GM12878 (cell line): ENCODE measurements at regions not wholly inside any gene's neighbourhood (a gene's known extent, or its start where the extent isn't known, plus 50 kb on each side); places are given as distances from the start of the nearest gene placed in this dataset.

Experiments used
- ATAC-seq: fragments of 200-7000 bp; cut with Tn5 transposase; 3 replicates; pipeline ENCODE4 v1.9.1; 2020; ENCODE audit warnings: mild to moderate bottlenecking, moderate library complexity
- BruUV-seq: library from RNA; stranded (reverse); fragments of 400-500 nt; replicated peaks from 2 replicates; lab custom pipeline; 2021; lab: Mats Ljungman, UMichigan
- CTCF ChIA-PET: fragments of 300-600 bp; sonication (Branson Sonifier 250); formaldehyde crosslinking; extraction: SDS; loops from one replicate; lab custom pipeline; 2021; ENCODE audit warnings: inconsistent platforms; lab: Yijun Ruan, JAX
- POLR2A ChIA-PET: fragments of 350-600 bp; formaldehyde crosslinking; extraction: SDS; loops from one replicate; lab custom pipeline; 2021; ENCODE audit warnings: inconsistent platforms; lab: Charles Lee
- RAD21 ChIA-PET: fragments of 300-600 bp; sonication (Branson Sonifier 250); formaldehyde crosslinking; loops from one replicate; lab custom pipeline; 2023; ENCODE audit warnings: antibody characterized with exemption; ENCODE audit not compliant: unreplicated experiment; lab: Charles Lee
- SMC1A ChIA-PET: fragments of 300-600 bp; sonication (Branson Sonifier 250); formaldehyde crosslinking; loops from one replicate; lab custom pipeline; 2023; ENCODE audit not compliant: unreplicated experiment, uncharacterized antibody; lab: Charles Lee
- DNase-seq: peaks from one replicate; pipeline ENCODE4 v3.0.0-alpha.2; 2011; ENCODE audit warnings: low read depth, low spot score
- FAIRE-seq: peaks from 3 replicates; lab custom pipeline; 2011; peaks lifted over from hg19 to GRCh38; lab: Jason Lieb, UNC
- H2AFZ ChIP-seq: 2 replicates; pipeline ENCODE4 v1.6.0; 2011; ENCODE audit warnings: low read depth, low read length, control low read depth; ENCODE audit not compliant: control insufficient read depth
- H3K27ac ChIP-seq: 2 replicates; pipeline ENCODE4 v1.5.1; 2011; ENCODE audit warnings: control low read depth; ENCODE audit not compliant: control insufficient read depth, insufficient read depth
- H3K27me3 ChIP-seq, 2 experiments: replicated peaks in 1 of 2; 2 replicates each; pipeline versions ENCODE4 v1.6.0 to v1.6.1; 2011; ENCODE audit warnings: low read length in 1 of 2; ENCODE audit not compliant: control insufficient read depth in 2 of 2, insufficient read depth in 2 of 2
- H3K36me3 ChIP-seq, 2 experiments: 2 replicates each; pipeline ENCODE4 v1.5.1; 2011; ENCODE audit warnings: low read length in 1 of 2; ENCODE audit not compliant: control insufficient read depth in 2 of 2, insufficient read depth in 2 of 2
- H3K4me1 ChIP-seq: 2 replicates; pipeline ENCODE4 v1.6.1; 2011; ENCODE audit warnings: mild to moderate bottlenecking, low read length, moderate library complexity, mixed read lengths; ENCODE audit not compliant: control insufficient read depth, insufficient read depth
- H3K4me2 ChIP-seq: 2 replicates; pipeline ENCODE4 v1.6.0; 2011; ENCODE audit warnings: control low read depth; ENCODE audit not compliant: control insufficient read depth, insufficient read depth
- H3K4me3 ChIP-seq: fragments of 200-600 bp; sonication (generic); 2 replicates; pipeline ENCODE4 v1.5.1; 2016
- H3K79me2 ChIP-seq: 2 replicates; pipeline ENCODE4 v1.6.0; 2011; ENCODE audit warnings: low read length; ENCODE audit not compliant: control insufficient read depth, insufficient read depth
- H3K9ac ChIP-seq: 2 replicates; pipeline ENCODE4 v1.8.0; 2011; ENCODE audit warnings: low read length, control low read depth, mixed read lengths; ENCODE audit not compliant: control insufficient read depth, insufficient read depth
- H3K9me3 ChIP-seq: replicated peaks from 3 replicates; pipeline ENCODE4 v1.5.1; 2011; ENCODE audit warnings: mild to moderate bottlenecking, low read length; ENCODE audit not compliant: control insufficient read depth, insufficient read depth
- H4K20me1 ChIP-seq: 2 replicates; pipeline ENCODE4 v1.6.0; 2011; ENCODE audit not compliant: control insufficient read depth, insufficient read depth
- BCLAF1 ChIP-seq: fragments of 450-650 bp; IDR thresholded peaks from 2 replicates; pipeline ENCODE4 v1.6.1; 2017; ENCODE audit warnings: antibody characterized with exemption, mild to moderate bottlenecking, moderate library complexity
- CUX1 ChIP-seq: IDR thresholded peaks from 2 replicates; pipeline ENCODE4 v1.6.1; 2012; ENCODE audit warnings: improper control_type of control experiment, low read depth, low read length; ENCODE audit not compliant: insufficient replicate concordance
- E2F4 ChIP-seq: IDR thresholded peaks from 2 replicates; pipeline ENCODE4 v1.6.1; 2012; ENCODE audit warnings: low read depth, low read length, improper control_type of control experiment
- ETV6 ChIP-seq, 2 experiments: fragments of 450-650 bp in 1 of 2; IDR thresholded peaks in 1 of 2; conservative IDR thresholded peaks in 1 of 2; 2 replicates each; pipeline ENCODE4 v1.6.1; 2014; ENCODE audit warnings: antibody characterized with exemption in 1 of 2, borderline replicate concordance in 1 of 2, low read depth in 1 of 2, mild to moderate bottlenecking in 1 of 2, moderate library complexity in 1 of 2
- IKZF1 ChIP-seq: fragments of 450-650 bp; conservative IDR thresholded peaks from 2 replicates; pipeline ENCODE4 v1.6.1; 2017; ENCODE audit warnings: antibody characterized with exemption, mild to moderate bottlenecking
- JUND ChIP-seq: IDR thresholded peaks from 2 replicates; pipeline ENCODE4 v1.6.1; 2012; ENCODE audit warnings: low read depth, mild to moderate bottlenecking, low read length, improper control_type of control experiment, moderate library complexity
- MEF2A ChIP-seq: IDR thresholded peaks from 2 replicates; pipeline ENCODE4 v1.6.1; 2011; ENCODE audit warnings: low read depth, mild to moderate bottlenecking, low read length, moderate library complexity; ENCODE audit not compliant: insufficient read depth
- MTA2 ChIP-seq: fragments of 450-650 bp; IDR thresholded peaks from 2 replicates; pipeline ENCODE4 v1.6.1; 2016; ENCODE audit warnings: low read depth, mild to moderate bottlenecking, moderate library complexity
- MXI1 ChIP-seq: fragments of 150-350 bp; IDR thresholded peaks from 2 replicates; pipeline ENCODE4 v1.6.1; 2011; ENCODE audit warnings: low read depth, mild to moderate bottlenecking, inconsistent platforms, low read length, improper control_type of control experiment
- WRNIP1 ChIP-seq: IDR thresholded peaks from 2 replicates; pipeline ENCODE4 v1.6.1; 2011; ENCODE audit warnings: low read depth, low read length, improper control_type of control experiment, borderline replicate concordance
- ZNF384 ChIP-seq: IDR thresholded peaks from 2 replicates; pipeline ENCODE4 v1.6.1; 2012; ENCODE audit warnings: low read depth, mild to moderate bottlenecking, low read length, improper control_type of control experiment, borderline replicate concordance
- WGBS: methylation state at CpG from one replicate; pipeline ENCODE4 v1.1.6; 2016; ENCODE audit warnings: low lambda C conversion rate; ENCODE audit not compliant: insufficient replicate concordance, insufficient coverage; ENCODE audit errors: missing lambda C conversion rate; 5-methylcytosine and 5-hydroxymethylcytosine counted together
- in situ Hi-C: fragments of 300-500 bp; cut with MboI; formaldehyde crosslinking; loops from 9 replicates; pipeline ENCODE4 v1.14.3; 2018; ENCODE audit warnings: mixed read lengths
- intact Hi-C: fragments of 100-400 bp; cut with micrococcal nuclease; formaldehyde crosslinking; loops from one replicate; pipeline ENCODE4 v1.14.2; 2022; ENCODE audit not compliant: unreplicated experiment

- Histone ChIP-seq H2AFZ (no peak overlapping the region), H3K4me2 (no peak overlapping the region), H3K9ac (no peak overlapping the region), H3K36me3 (no peaks in the 10 kb centered on the region), H3K27me3 (no peaks in the 10 kb centered on the region), H3K4me1 (no peaks in the 10 kb centered on the region), H3K9me3 (no peaks in the 10 kb centered on the region), H4K20me1 (no peaks in the 10 kb centered on the region), H3K79me2 (no peaks in the 10 kb centered on the region), H3K27ac (no peak overlapping the region), H3K4me3 (no peak overlapping the region)
- POLR2A ChIA-PET = no interaction called here
- CTCF ChIA-PET = no interaction called here
- intact Hi-C loops (no loop called here), in situ Hi-C loops (no loop called here)
- DNase-seq (no peak), ATAC-seq (no peak), FAIRE-seq (no peak)
- RAD21 ChIA-PET = no interaction called here
- BruUV-seq = no TSS peak
- SMC1A ChIA-PET = no interaction called here
- TF ChIP-seq ETV6 (conservative IDR thresholded peaks at IDR 0.05 in 1 of 2, IDR thresholded peaks at IDR 0.05 in 1 of 2; ENCODE audit: borderline replicate concordance in 1 of 2, low read depth in 1 of 2) (no peak), E2F4 (no peak), MEF2A (no peak), ZNF384 (no peak), BCLAF1 (no peak), WRNIP1 (no peak), MTA2 (no peak), MXI1 (no peak), CUX1 (no peak), IKZF1 (no peak), JUND (no peak)
- WGBS = 57% methylated on average over 4 of the region's 4 CpGs
These were observed 311.6 kb upstream of the MON1B start for GRCh38 chr16:76879420-76879819.
